ENCODE measurements at regions not wholly inside any gene's neighbourhood (a gene's known extent, or its start where the extent isn't known, plus 50 kb on each side); places are given as distances from the start of the nearest gene placed in this dataset.

GRCh38 chr16:13560151-13560550, 359.8 kb upstream of the ERCC4 start:
- no peak for TF ChIP-seq CTCF (IDR thresholded peaks at IDR 0.05; ENCODE audit: borderline replicate concordance, extremely low read depth, low read length, poor library complexity, severe bottlenecking)
- no peak for TF ChIP-seq EZH2 (IDR thresholded peaks at IDR 0.05; ENCODE audit: borderline replicate concordance, low read depth, low read length, severe bottlenecking)
